Karpas-422 (cell line): ENCODE measurements at regions not wholly inside any gene's neighbourhood (a gene's known extent, or its start where the extent isn't known, plus 50 kb on each side); places are given as distances from the start of the nearest gene placed in this dataset.

Experiments used
- DNase-seq: peaks from one replicate; pipeline ENCODE4 v3.0.0-alpha.2; 2015
- H2AFZ ChIP-seq: fragments of 200-600 bp; sonication (generic); 2 replicates; pipeline ENCODE4 v1.6.1; 2014; ENCODE audit warnings: antibody characterized with exemption, low read length, mixed read lengths
- H3K27ac ChIP-seq: fragments of 200-600 bp; sonication (generic); 2 replicates; pipeline ENCODE4 v1.5.1; 2014; ENCODE audit warnings: mild to moderate bottlenecking, low read length, moderate library complexity
- H3K27me3 ChIP-seq: fragments of 200-600 bp; sonication (generic); 2 replicates; pipeline ENCODE4 v1.6.1; 2014; ENCODE audit warnings: low read length, mixed read lengths
- H3K36me3 ChIP-seq: fragments of 200-600 bp; sonication (generic); 2 replicates; pipeline ENCODE4 v1.6.1; 2014; ENCODE audit warnings: low read length, mixed read lengths; ENCODE audit not compliant: insufficient read depth
- H3K4me1 ChIP-seq: fragments of 200-600 bp; sonication (generic); 2 replicates; pipeline ENCODE4 v1.6.1; 2014; ENCODE audit warnings: mild to moderate bottlenecking, low read length, mixed read lengths
- H3K4me2 ChIP-seq: fragments of 200-600 bp; sonication (generic); 2 replicates; pipeline ENCODE4 v1.6.1; 2014; ENCODE audit warnings: low read length, low read depth, mild to moderate bottlenecking; ENCODE audit not compliant: poor library complexity, severe bottlenecking
- H3K4me3 ChIP-seq: fragments of 200-600 bp; sonication (generic); 2 replicates; pipeline ENCODE4 v1.5.1; 2014; ENCODE audit warnings: mild to moderate bottlenecking, antibody characterized with exemption, low read length, mixed read lengths
- H3K79me2 ChIP-seq: fragments of 200-600 bp; sonication (generic); 2 replicates; pipeline ENCODE4 v1.6.1; 2014; ENCODE audit warnings: mild to moderate bottlenecking, low read length, mixed read lengths
- H3K9ac ChIP-seq: fragments of 200-600 bp; sonication (generic); 2 replicates; pipeline ENCODE4 v1.6.0; 2014; ENCODE audit warnings: low read length
- H3K9me2 ChIP-seq: fragments of 200-600 bp; sonication (generic), shearing (Covaris generic); replicated peaks from 2 replicates; pipeline ENCODE4 v1.6.0; 2014; ENCODE audit warnings: mild to moderate bottlenecking, low read length, moderate library complexity; ENCODE audit not compliant: insufficient read depth
- H3K9me3 ChIP-seq: fragments of 300-700, 200-600 bp; sonication (generic); 2 replicates; pipeline ENCODE4 v1.6.1; 2014; ENCODE audit warnings: low read length, mixed read lengths
- H4K20me1 ChIP-seq: fragments of 200-600 bp; sonication (generic); 2 replicates; pipeline ENCODE4 v1.6.1; 2014; ENCODE audit warnings: mild to moderate bottlenecking, antibody characterized with exemption, low read length, low read depth; ENCODE audit not compliant: insufficient read depth

DNA sequence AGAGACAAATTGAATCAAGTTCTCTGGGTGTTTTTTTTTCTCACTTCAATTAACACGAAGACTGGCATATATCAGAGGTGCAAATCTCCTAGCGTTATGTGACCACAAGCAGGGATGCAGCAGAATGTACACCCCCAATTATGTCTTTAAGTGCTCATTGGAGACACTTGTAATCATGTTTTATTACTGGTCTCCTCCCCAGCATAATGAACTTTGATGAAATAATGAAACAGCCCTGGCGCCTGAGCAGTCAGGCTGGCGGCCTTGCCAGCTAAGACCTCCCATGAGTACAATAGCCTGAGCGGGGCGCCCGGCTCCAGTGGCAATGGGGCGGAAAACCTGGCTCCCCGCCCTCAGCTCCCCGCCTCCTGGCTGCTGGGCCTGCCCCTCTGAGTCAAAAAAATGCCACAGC is 209.4 kb upstream of the MSX2 start:
- no peak overlapping the region for H3K9ac ChIP-seq
- no peak for DNase-seq
- no peaks in the 10 kb centered on the region for H3K27me3 ChIP-seq
- H4K20me1 ChIP-seq = no peaks in the 10 kb centered on the region
- no peaks in the 10 kb centered on the region for H3K9me2 ChIP-seq
- H3K27ac ChIP-seq = no peak overlapping the region
- no peak overlapping the region for H2AFZ ChIP-seq
- no peaks in the 10 kb centered on the region for H3K79me2 ChIP-seq
- H3K4me1 ChIP-seq = no peaks in the 10 kb centered on the region
- H3K36me3 ChIP-seq = no peaks in the 10 kb centered on the region
- H3K9me3 ChIP-seq = no peaks in the 10 kb centered on the region
- no peak overlapping the region for H3K4me3 ChIP-seq
- no peak overlapping the region for H3K4me2 ChIP-seq

DNA sequence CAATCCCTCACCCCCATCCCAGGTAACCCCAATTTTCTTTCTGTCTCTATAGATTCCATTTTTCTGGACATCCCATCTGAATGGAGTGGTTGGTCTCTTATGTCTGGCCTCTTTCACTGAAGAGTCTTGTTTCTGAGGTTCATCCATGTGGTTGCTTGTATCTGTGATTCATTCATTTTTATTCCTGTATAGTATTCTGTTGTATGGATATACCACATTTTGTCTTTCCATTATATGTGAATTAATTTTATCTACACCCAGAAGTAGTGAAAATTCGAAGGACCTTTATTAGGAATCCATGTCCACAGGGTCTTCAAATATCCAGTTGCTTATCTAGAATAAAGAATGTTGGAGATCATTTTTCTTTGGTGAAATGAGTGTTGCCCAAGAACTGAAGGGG is 207.6 kb upstream of the MSX2 start:
- no peaks in the 10 kb centered on the region for H3K9me2 ChIP-seq
- H4K20me1 ChIP-seq = no peaks in the 10 kb centered on the region
- no peak overlapping the region for H3K27ac ChIP-seq
- no peak overlapping the region for H3K9ac ChIP-seq
- H3K79me2 ChIP-seq = no peaks in the 10 kb centered on the region
- no peak overlapping the region for H3K4me2 ChIP-seq
- no peaks in the 10 kb centered on the region for H3K4me1 ChIP-seq
- H3K4me3 ChIP-seq = no peak overlapping the region
- H3K9me3 ChIP-seq = no peaks in the 10 kb centered on the region
- no peaks in the 10 kb centered on the region for H3K36me3 ChIP-seq
- H2AFZ ChIP-seq = no peak overlapping the region
- no peaks in the 10 kb centered on the region for H3K27me3 ChIP-seq
- no peak for DNase-seq

DNA sequence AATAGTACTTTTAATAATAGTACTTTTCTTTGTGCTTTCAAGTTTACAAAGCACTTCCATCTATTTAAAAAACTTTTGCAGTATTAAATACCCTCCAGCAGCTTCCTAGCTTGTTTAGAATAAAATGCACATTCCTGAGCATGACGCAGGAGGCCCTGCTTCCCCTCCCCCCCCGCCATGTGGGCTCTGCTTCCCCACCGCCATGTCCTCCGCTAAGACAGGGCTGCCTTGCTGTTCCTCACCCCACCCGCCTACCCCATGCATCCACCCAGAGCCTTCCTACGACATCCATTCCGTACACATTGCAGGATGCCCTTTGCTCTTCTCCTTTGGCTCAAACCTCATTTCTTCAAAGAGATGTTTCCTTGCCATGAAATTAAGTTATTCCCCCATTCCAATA is 205.9 kb upstream of the MSX2 start:
- no peak overlapping the region for H3K4me3 ChIP-seq
- H2AFZ ChIP-seq = no peak overlapping the region
- H3K9ac ChIP-seq = no peak overlapping the region
- DNase-seq = no peak
- H3K4me1 ChIP-seq = no peaks in the 10 kb centered on the region
- H3K79me2 ChIP-seq = no peaks in the 10 kb centered on the region
- no peaks in the 10 kb centered on the region for H3K36me3 ChIP-seq
- no peak overlapping the region for H3K27ac ChIP-seq
- no peaks in the 10 kb centered on the region for H4K20me1 ChIP-seq
- H3K4me2 ChIP-seq = no peak overlapping the region
- no peaks in the 10 kb centered on the region for H3K9me2 ChIP-seq
- no peaks in the 10 kb centered on the region for H3K9me3 ChIP-seq
- H3K27me3 ChIP-seq = no peaks in the 10 kb centered on the region

DNA sequence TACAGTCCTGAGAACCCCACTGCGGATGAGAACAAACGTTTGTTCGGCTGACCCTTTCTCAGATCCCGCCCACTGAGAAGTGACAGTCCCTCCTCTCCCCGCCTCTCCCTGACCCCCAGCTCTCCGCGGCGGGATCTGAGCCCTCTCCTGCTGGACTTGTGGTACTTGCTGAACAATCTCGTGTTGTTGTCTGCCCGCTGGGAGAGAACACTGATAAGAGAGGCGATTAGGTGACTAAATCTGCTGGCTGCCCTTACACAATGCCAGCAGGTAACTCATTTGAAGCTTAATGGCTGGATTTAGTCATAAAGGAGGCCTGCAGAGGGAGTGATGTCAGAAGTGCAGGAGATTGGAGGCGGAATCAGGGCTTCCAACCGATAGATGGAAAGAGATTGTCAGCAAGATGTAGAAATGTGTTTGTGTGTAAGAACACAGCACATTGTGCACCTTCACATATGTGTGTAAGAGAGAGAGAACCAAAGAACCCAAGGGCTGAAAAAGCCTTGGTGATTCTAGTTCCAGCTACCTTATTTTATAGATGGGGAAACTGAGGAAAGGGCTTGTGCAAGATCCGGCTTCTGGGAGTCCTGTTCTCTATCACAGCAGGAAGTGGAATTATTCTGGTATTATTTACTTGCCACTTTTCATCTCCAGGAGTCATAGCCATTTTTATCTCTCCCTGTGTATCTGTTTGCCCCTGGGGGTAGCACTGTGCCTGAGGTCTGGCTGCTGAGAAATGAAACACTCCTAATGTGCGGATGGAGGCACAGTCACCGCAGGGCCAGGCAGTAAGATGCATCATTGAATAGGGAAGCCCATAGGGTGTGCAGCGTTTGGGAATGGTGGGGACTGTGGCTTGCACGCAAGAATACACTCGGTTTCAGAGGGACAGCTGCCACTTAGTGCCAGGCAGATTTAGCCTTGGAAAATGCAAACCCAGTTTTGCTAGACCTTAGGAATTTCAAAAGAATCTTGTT is 203.7 kb upstream of the MSX2 start:
- no peak overlapping the region for H3K4me2 ChIP-seq
- H2AFZ ChIP-seq = no peak overlapping the region
- H3K4me1 ChIP-seq = no peaks in the 10 kb centered on the region
- H3K9me2 ChIP-seq = no peaks in the 10 kb centered on the region
- no peak overlapping the region for H3K9ac ChIP-seq
- no peaks in the 10 kb centered on the region for H3K36me3 ChIP-seq
- no peak for DNase-seq
- H3K27ac ChIP-seq = no peak overlapping the region
- no peaks in the 10 kb centered on the region for H3K27me3 ChIP-seq
- H4K20me1 ChIP-seq = no peaks in the 10 kb centered on the region
- no peak overlapping the region for H3K4me3 ChIP-seq
- H3K9me3 ChIP-seq = no peaks in the 10 kb centered on the region
- no peaks in the 10 kb centered on the region for H3K79me2 ChIP-seq

DNA sequence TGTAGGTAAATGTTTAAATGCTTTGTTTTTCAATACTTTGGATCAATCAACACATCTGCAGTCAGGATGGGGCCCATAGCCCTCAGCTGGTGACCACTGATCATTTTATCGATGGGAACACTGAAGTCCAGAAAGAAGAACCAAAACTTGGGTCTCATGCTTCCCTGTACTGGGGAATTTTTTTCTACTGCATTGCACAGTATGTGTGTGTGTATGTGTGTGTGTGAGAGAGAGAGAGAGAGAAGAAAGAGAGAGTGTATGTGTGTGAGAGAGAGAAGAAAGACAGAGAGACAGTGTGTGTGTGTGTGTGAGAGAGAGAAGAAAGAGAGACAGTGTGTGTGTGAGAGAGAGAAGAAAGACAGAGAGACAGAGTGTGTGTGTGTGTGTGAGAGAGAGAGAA is 202.9 kb upstream of the MSX2 start:
- no peak for DNase-seq
- H3K9me3 ChIP-seq = no peaks in the 10 kb centered on the region
- no peaks in the 10 kb centered on the region for H3K4me1 ChIP-seq
- no peaks in the 10 kb centered on the region for H3K9me2 ChIP-seq
- H3K4me2 ChIP-seq = no peak overlapping the region
- no peaks in the 10 kb centered on the region for H4K20me1 ChIP-seq
- no peak overlapping the region for H3K4me3 ChIP-seq
- no peak overlapping the region for H3K27ac ChIP-seq
- H3K79me2 ChIP-seq = no peaks in the 10 kb centered on the region
- no peak overlapping the region for H2AFZ ChIP-seq
- no peaks in the 10 kb centered on the region for H3K27me3 ChIP-seq
- no peaks in the 10 kb centered on the region for H3K36me3 ChIP-seq
- no peak overlapping the region for H3K9ac ChIP-seq

DNA sequence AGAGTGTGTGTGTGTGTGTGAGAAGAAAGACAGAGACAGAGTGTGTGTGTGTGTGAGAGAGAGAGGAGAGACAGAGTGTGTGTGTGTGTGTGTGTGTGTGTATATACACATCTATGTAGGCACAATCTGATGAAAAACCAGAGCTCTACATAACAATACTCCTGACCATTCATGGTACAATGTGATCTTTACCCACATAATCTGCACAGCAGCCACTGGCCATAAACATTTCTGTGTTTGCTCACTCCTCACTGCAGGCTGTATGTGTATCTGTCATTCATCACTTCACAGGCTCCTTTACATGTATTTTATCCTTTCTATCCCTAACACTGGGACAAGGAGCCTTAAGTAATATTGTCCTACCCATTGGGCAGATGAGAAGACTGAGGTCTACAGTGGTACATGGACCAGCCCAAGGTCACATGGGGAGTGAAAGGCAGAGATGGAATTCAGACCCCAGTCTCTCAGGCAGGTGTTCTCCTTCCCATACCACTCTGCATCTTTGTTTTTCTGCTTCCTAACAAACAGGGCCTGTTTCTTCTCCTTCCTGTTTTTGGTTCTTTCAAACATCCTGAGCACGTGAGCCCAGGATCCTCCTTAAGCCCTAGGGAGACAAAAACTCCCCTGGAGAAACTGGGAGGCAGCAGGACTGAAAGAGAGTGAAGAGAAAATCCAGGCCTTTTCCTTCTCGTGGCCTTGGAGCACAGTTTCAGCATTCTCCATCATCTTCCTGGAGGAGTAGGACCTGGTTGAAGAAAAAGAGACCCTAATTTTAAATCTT is 201.7 kb upstream of the MSX2 start:
- Histone ChIP-seq H3K79me2 (no peaks in the 10 kb centered on the region), H3K9me3 (no peaks in the 10 kb centered on the region), H3K36me3 (no peaks in the 10 kb centered on the region), H3K27me3 (no peaks in the 10 kb centered on the region), H3K9ac (no peak overlapping the region), H3K4me1 (no peaks in the 10 kb centered on the region), H2AFZ (no peak overlapping the region), H4K20me1 (no peaks in the 10 kb centered on the region), H3K27ac (no peak overlapping the region), H3K4me2 (no peak overlapping the region), H3K9me2 (no peaks in the 10 kb centered on the region), H3K4me3 (no peak overlapping the region)
- no peak for DNase-seq

DNA sequence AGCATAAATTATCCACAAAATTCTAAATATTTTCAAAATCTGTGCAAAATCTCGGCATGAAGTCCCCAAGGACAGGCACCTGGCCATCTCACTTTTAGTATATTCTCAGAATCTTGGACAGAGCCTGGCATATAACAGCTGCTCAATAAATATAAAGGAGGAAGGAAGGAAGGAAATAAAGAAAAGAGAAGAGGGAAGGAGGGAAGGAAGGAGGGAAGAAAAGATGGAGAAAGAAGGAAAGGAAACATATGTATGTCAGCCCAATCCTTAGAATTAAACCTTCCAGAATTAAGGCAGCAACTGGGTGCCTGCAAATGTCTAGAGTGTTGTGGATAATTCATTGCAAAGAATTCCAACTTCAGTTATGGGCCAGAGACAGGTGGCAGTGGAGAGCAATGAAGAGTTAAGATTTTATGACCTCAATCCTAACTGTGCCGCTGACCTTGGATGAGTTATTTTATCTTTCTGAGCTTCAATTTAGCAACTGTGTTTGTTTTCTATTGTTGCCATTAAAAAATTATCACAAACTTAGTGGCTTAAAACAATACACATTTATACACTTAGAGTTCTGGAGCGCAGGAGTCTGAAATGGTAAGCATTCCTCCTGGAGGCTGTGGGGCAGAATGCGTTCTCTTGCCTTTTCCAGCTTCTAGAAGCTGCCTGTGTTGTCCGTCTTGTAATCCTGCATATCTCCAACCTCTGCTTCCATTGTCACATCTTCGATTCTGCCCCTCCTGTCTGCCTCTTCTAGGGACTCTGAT is 200.9 kb upstream of the MSX2 start:
- no peaks in the 10 kb centered on the region for H3K36me3 ChIP-seq
- H3K9me3 ChIP-seq = no peaks in the 10 kb centered on the region
- H3K27me3 ChIP-seq = no peaks in the 10 kb centered on the region
- no peaks in the 10 kb centered on the region for H3K4me1 ChIP-seq
- H3K4me2 ChIP-seq = no peak overlapping the region
- H3K9me2 ChIP-seq = no peaks in the 10 kb centered on the region
- no peaks in the 10 kb centered on the region for H4K20me1 ChIP-seq
- H3K79me2 ChIP-seq = no peaks in the 10 kb centered on the region
- no peak overlapping the region for H3K27ac ChIP-seq
- H3K4me3 ChIP-seq = no peak overlapping the region
- H2AFZ ChIP-seq = no peak overlapping the region
- no peak overlapping the region for H3K9ac ChIP-seq
- no peak for DNase-seq

DNA sequence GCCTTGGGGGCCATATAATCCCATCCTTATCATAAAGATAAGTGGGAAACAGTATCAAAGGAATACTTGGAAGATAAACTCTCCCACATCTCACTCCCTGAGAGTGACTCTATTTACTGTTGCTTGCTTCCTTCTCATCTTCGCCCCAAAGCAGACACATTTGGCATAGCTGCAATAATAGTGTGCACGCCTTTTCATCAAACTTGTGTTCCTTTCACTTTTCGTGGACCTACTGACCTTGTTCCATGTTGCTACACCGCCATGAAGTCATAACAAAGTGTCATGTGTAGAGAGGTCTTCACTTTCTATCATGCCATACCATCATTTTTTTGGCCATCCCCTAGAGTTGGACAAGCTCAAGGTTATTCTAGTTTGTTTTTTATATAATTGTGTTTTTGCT is 200.0 kb upstream of the MSX2 start:
- H3K27ac ChIP-seq = no peak overlapping the region
- H3K4me3 ChIP-seq = no peak overlapping the region
- no peak for DNase-seq
- no peaks in the 10 kb centered on the region for H3K9me3 ChIP-seq
- no peaks in the 10 kb centered on the region for H3K79me2 ChIP-seq
- no peaks in the 10 kb centered on the region for H3K9me2 ChIP-seq
- H3K9ac ChIP-seq = no peak overlapping the region
- no peaks in the 10 kb centered on the region for H3K4me1 ChIP-seq
- H2AFZ ChIP-seq = no peak overlapping the region
- no peaks in the 10 kb centered on the region for H3K27me3 ChIP-seq
- H3K36me3 ChIP-seq = no peaks in the 10 kb centered on the region
- no peaks in the 10 kb centered on the region for H4K20me1 ChIP-seq
- no peak overlapping the region for H3K4me2 ChIP-seq
